ENCODE measurements at regions not wholly inside any gene's neighbourhood (a gene's known extent, or its start where the extent isn't known, plus 50 kb on each side); places are given as distances from the start of the nearest gene placed in this dataset.

GRCh38 chr3:80519436-80519835, 751.6 kb upstream of the ROBO1 start:
- H3K27ac ChIP-seq = no peak overlapping the region
- no peak for TF ChIP-seq CTCF (conservative IDR thresholded peaks at IDR 0.05)

- no peak overlapping the region for H3K27ac ChIP-seq
- TF ChIP-seq CTCF (conservative IDR thresholded peaks at IDR 0.05) = no peak
Measured at GRCh38 chr3:80496452-80496851, 728.7 kb upstream of the ROBO1 start.

DNA sequence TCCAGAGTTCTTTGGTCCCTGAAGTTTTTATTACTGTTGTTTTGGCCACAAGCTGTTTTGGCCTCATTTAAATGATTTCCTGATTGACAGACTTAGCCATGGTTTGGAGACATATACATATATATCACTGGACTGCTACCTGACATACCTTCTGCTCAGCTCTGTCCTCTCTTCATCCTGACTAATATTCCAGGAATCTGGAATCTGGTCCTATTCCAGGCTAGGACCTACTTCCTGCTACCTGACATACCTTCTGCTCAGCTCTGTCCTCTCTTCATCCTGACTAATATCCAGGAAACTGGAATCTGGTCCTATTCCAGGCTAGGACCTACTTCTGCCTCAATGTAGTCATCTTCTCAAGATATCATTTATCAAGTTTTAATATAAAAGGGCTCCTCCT, 724.4 kb upstream of the ROBO1 start:
- TF ChIP-seq CTCF (conservative IDR thresholded peaks at IDR 0.05) = no peak
- H3K27ac ChIP-seq = no peak overlapping the region

GRCh38 chr3:80472961-80473360, 705.2 kb upstream of the ROBO1 start:
- TF ChIP-seq CTCF (conservative IDR thresholded peaks at IDR 0.05) = no peak

DNA sequence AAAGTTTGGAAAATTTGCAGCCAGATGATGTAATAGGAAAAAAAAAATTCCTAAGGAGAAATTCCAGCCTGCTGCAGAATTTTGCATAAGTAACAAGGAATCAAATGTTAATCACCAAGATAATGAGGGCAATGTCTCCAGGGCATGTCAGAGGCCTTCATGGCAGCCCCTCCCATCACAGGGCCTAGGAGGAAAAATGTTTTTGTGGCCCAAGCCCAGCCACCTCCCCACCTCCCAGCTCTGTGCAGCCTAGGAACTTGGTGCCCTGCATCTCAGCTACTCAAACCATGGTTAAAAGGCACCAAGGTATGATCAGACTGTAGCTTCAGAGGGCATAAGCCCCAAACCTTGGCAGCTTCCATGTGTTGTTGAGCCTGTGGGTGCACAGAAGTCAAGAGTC, 704.7 kb upstream of the ROBO1 start:
- no peak overlapping the region for H3K27ac ChIP-seq
- TF ChIP-seq CTCF (conservative IDR thresholded peaks at IDR 0.05) = no peak

More at GRCh38 chr3:80472961-80473360, 705.2 kb upstream of the ROBO1 start:
- no peak overlapping the region for H3K27ac ChIP-seq

GRCh38 chr3:80470433-80470832, 702.6 kb upstream of the ROBO1 start:
- no peak for TF ChIP-seq CTCF (conservative IDR thresholded peaks at IDR 0.05)
- no peak overlapping the region for H3K27ac ChIP-seq

GRCh38 chr3:80465746-80466145, 697.9 kb upstream of the ROBO1 start:
- no peak overlapping the region for H3K27ac ChIP-seq
- no peak for TF ChIP-seq CTCF (conservative IDR thresholded peaks at IDR 0.05)

GRCh38 chr3:80451393-80451792, 683.6 kb upstream of the ROBO1 start:
- no peak for TF ChIP-seq CTCF (conservative IDR thresholded peaks at IDR 0.05)
- no peak overlapping the region for H3K27ac ChIP-seq
